K562 (cell line): ENCODE measurements at regions not wholly inside any gene's neighbourhood (a gene's known extent, or its start where the extent isn't known, plus 50 kb on each side); places are given as distances from the start of the nearest gene placed in this dataset.

ENCODE experiments used
- ATAC-seq: fragments of 200-7000 bp; cut with Tn5 transposase; 3 replicates; pipeline ENCODE4 v1.9.1; 2020; ENCODE audit warnings: moderate library complexity
- BruUV-seq: library from RNA; stranded (reverse); fragments of 400-500 nt; replicated peaks from 2 replicates; lab custom pipeline; 2021; lab: Mats Ljungman, UMichigan
- CTCF ChIA-PET: fragments of 300-600 bp; formaldehyde crosslinking; extraction: SDS; loops from one replicate; lab custom pipeline; 2021; ENCODE audit warnings: low intra/inter-chr PET ratio; lab: Yijun Ruan, JAX
- POLR2A ChIA-PET: fragments of 300-600, 350-650 bp; sonication (Branson Sonifier 250); formaldehyde crosslinking; extraction: SDS; loops from one replicate; lab custom pipeline; 2021; ENCODE audit warnings: antibody characterized with exemption, inconsistent platforms; lab: Yijun Ruan, JAX
- DNase-seq, 4 experiments: peaks; one replicate each; pipeline versions ENCODE4 v3.0.0 to v3.0.0-alpha.2; 2011 to 2018; ENCODE audit warnings: low spot score in 3 of 4, mixed read lengths in 3 of 4; ENCODE audit errors: extremely low read depth in 1 of 4
- FAIRE-seq: peaks from 2 replicates; lab custom pipeline; 2011; peaks lifted over from hg19 to GRCh38; lab: Jason Lieb, UNC
- H2AFZ ChIP-seq: 2 replicates; pipeline ENCODE4 v1.6.0; 2011; ENCODE audit warnings: low read depth, low read length, control low read depth, inconsistent platforms
- H3K27ac ChIP-seq: fragments of 200-600 bp; 3 replicates; pipeline ENCODE4 v1.8.0; 2011; ENCODE audit warnings: low read depth, mild to moderate bottlenecking, control low read depth, inconsistent platforms, low read length, moderate library complexity, mixed read lengths; ENCODE audit errors: extremely low read depth
- H3K27me3 ChIP-seq, 2 experiments: fragments of 300-600 bp in 1 of 2; 2 replicates in 1 of 2; 3 replicates in 1 of 2; pipeline versions ENCODE4 v1.6.0 to v1.8.0; 2011; ENCODE audit warnings: inconsistent platforms in 2 of 2, low read length in 2 of 2, mild to moderate bottlenecking in 1 of 2, mixed read lengths in 1 of 2, moderate library complexity in 1 of 2; ENCODE audit not compliant: control insufficient read depth in 2 of 2, insufficient read depth in 2 of 2
- H3K36me3 ChIP-seq: fragments of 300-600 bp; 3 replicates; pipeline ENCODE4 v1.8.0; 2011; ENCODE audit warnings: mild to moderate bottlenecking, low read length, inconsistent platforms; ENCODE audit not compliant: control insufficient read depth, insufficient read depth
- H3K4me1 ChIP-seq, 2 experiments: fragments of 200-600 bp in 1 of 2; replicated peaks in 1 of 2; 2 replicates in 1 of 2; 3 replicates in 1 of 2; pipeline versions ENCODE4 v1.5.1 to v1.8.0; 2011; ENCODE audit warnings: inconsistent platforms in 2 of 2, low read length in 2 of 2, mild to moderate bottlenecking in 1 of 2, mixed read lengths in 1 of 2, moderate library complexity in 1 of 2; ENCODE audit not compliant: control insufficient read depth in 2 of 2, insufficient read depth in 2 of 2
- H3K4me2 ChIP-seq: 2 replicates; pipeline ENCODE4 v1.6.1; 2011; ENCODE audit warnings: low read length, control low read depth, inconsistent platforms, mixed read lengths; ENCODE audit not compliant: insufficient read depth
- H3K4me3 ChIP-seq: fragments of 200-600 bp; sonication (generic), shearing (Covaris generic); 2 replicates; pipeline ENCODE4 v1.5.1; 2016; ENCODE audit warnings: control low read depth, inconsistent platforms
- H3K79me2 ChIP-seq: fragments of 200-600 bp; 3 replicates; pipeline ENCODE4 v1.8.0; 2011; ENCODE audit warnings: low read length, inconsistent platforms; ENCODE audit not compliant: control insufficient read depth, insufficient read depth
- H3K9ac ChIP-seq, 2 experiments: 2 replicates each; pipeline versions ENCODE4 v1.6.0 to v1.6.1; 2011; ENCODE audit warnings: low read depth in 2 of 2, low read length in 2 of 2, control low read depth in 1 of 2, inconsistent platforms in 1 of 2, mild to moderate bottlenecking in 1 of 2, mixed read lengths in 1 of 2; ENCODE audit not compliant: insufficient read depth in 1 of 2
- H3K9me1 ChIP-seq: one replicate; pipeline ENCODE4 v1.6.0; 2011; ENCODE audit warnings: inconsistent platforms, mild to moderate bottlenecking, low read length, moderate library complexity; ENCODE audit not compliant: control insufficient read depth, insufficient read depth
- H3K9me3 ChIP-seq: replicated peaks from 2 replicates; pipeline ENCODE4 v1.5.1; 2011; ENCODE audit warnings: low read depth, low read length, inconsistent platforms; ENCODE audit not compliant: control insufficient read depth, insufficient read depth
- H4K20me1 ChIP-seq: replicated peaks from 2 replicates; pipeline ENCODE4 v1.6.1; 2011; ENCODE audit warnings: low read length, inconsistent platforms, mixed read lengths; ENCODE audit not compliant: control insufficient read depth, insufficient read depth
- FOXM1 ChIP-seq, 2 experiments: fragments of 450-650 bp in 1 of 2; sonication (generic) in 1 of 2; formaldehyde crosslinking in 1 of 2; IDR thresholded peaks; 2 replicates each; pipeline versions ENCODE4 v1.6.1 to v1.9.0; 2017 to 2022; ENCODE audit warnings: low read depth in 2 of 2, mild to moderate bottlenecking in 2 of 2, missing genetic modification reagents in 1 of 2, moderate library complexity in 1 of 2
- MCM2 ChIP-seq: fragments of 450-650 bp; IDR thresholded peaks from 2 replicates; pipeline ENCODE4 v1.6.1; 2017; ENCODE audit warnings: low read depth, mild to moderate bottlenecking
- PURB ChIP-seq: sonication (generic); formaldehyde crosslinking; IDR thresholded peaks from 2 replicates; pipeline ENCODE4 v1.9.0; 2021; ENCODE audit warnings: low read depth, mild to moderate bottlenecking, missing genetic modification reagents
- ZMIZ1 ChIP-seq, 2 experiments: fragments of 150-350 bp in 1 of 2; IDR thresholded peaks; 2 replicates each; pipeline ENCODE4 v1.6.1; 2012 to 2016; ENCODE audit warnings: low read depth in 2 of 2, low read length in 2 of 2, mild to moderate bottlenecking in 1 of 2, moderate library complexity in 1 of 2
- ZNF24 ChIP-seq: fragments of 450-650 bp; IDR thresholded peaks from 2 replicates; pipeline ENCODE4 v1.6.1; 2016
- ZNF518B ChIP-seq: fragments of 250-450 bp; sonication (Bioruptor Pico); IDR thresholded peaks from 2 replicates; pipeline ENCODE4 v1.5.0; 2021; ENCODE audit warnings: mild to moderate bottlenecking, moderate library complexity
- ZNF780A ChIP-seq: fragments of 250-450 bp; sonication (Bioruptor Pico); IDR thresholded peaks from 2 replicates; pipeline ENCODE4 v1.5.0; 2021; ENCODE audit warnings: mild to moderate bottlenecking
- WGBS: fragments of 100-300 bp; shearing (Covaris generic); methylation state at CpG from one replicate; pipeline ENCODE4 v1.1.6; 2016; ENCODE audit warnings: low coverage, mixed read lengths; ENCODE audit not compliant: insufficient coverage; ENCODE audit errors: missing lambda C conversion rate; 5-methylcytosine and 5-hydroxymethylcytosine counted together
- in situ Hi-C: fragments of 300-500 bp; cut with MboI; formaldehyde crosslinking; loops from 4 replicates; pipeline ENCODE4 v1.15.0; 2018; ENCODE audit warnings: inconsistent platforms, mixed read lengths
- intact Hi-C: fragments of 100-400 bp; cut with micrococcal nuclease; formaldehyde crosslinking; loops from 2 replicates; pipeline ENCODE4 v1.14.2; 2022

GRCh38 chr18:39886136-39886535 lies 2068.9 kb upstream of the PIK3C3 start:
- Histone ChIP-seq H3K9ac (no peak overlapping the region), H3K9me1 (no peaks in the 10 kb centered on the region), H3K27ac (no peak overlapping the region), H3K4me2 (no peak overlapping the region), H3K9me3 (no peaks in the 10 kb centered on the region), H4K20me1 (no peaks in the 10 kb centered on the region), H2AFZ (no peak overlapping the region), H3K79me2 (no peaks in the 10 kb centered on the region), H3K36me3 (no peaks in the 10 kb centered on the region), H3K27me3 (no peaks in the 10 kb centered on the region), H3K4me1 (no peaks in the 10 kb centered on the region), H3K4me3 (no peak overlapping the region)
- intact Hi-C loops (no loop called here), in situ Hi-C loops (no loop called here)
- no TSS peak for BruUV-seq
- POLR2A ChIA-PET: no interaction called here
- WGBS: 4% methylated on average over 1 of the region's 1 CpG
- no peak for ATAC-seq
- no peak for DNase-seq
- CTCF ChIA-PET: no interaction called here
- TF ChIP-seq ZMIZ1 (IDR thresholded peaks at IDR 0.05; ENCODE audit: low read depth in 2 of 2, low read length in 2 of 2) (no peak), ZNF780A (CRISPR knock-in tag) (no peak), ZNF24 (no peak), ZNF518B (no peak), PURB (CRISPR knock-in tag) (no peak), MCM2 (no peak), FOXM1 (IDR thresholded peaks at IDR 0.05; ENCODE audit: low read depth) (no peak), FOXM1 (CRISPR knock-in tag; IDR thresholded peaks at IDR 0.05; ENCODE audit: low read depth) (no peak)
- FAIRE-seq: no peak
